RWPE1 (cell line): ENCODE measurements at regions not wholly inside any gene's neighbourhood (a gene's known extent, or its start where the extent isn't known, plus 50 kb on each side); places are given as distances from the start of the nearest gene placed in this dataset.
"Not testable (repeated sequence)": the region's sequence is repeated elsewhere in the genome, so short reads cannot be mapped to it uniquely, and the experiment has no call there.

Source experiments
- CTCF ChIA-PET: fragments of 350-600 bp; sonication (Branson Sonifier 250); formaldehyde crosslinking; extraction: SDS; loops from one replicate; lab custom pipeline; 2021; lab: Yijun Ruan, JAX
- POLR2A ChIA-PET: fragments of 400-600 bp; formaldehyde crosslinking; extraction: SDS; loops from one replicate; lab custom pipeline; 2020; ENCODE audit warnings: antibody characterized with exemption; ENCODE audit not compliant: low non-redundant PET; lab: Yijun Ruan, JAX
- DNase-seq: peaks from one replicate; pipeline ENCODE4 v3.0.0; 2012; ENCODE audit warnings: low spot score
- H3K27ac ChIP-seq: fragments of 450-650 bp; 2 replicates; pipeline ENCODE4 v1.5.1; 2017
- TF ChIP-seq, protein P1 (sequence below): fragments of 450-650 bp; conservative IDR thresholded peaks from 2 replicates; pipeline ENCODE4 v1.5.1; 2017; ENCODE audit warnings: low read depth, mild to moderate bottlenecking

DNA sequence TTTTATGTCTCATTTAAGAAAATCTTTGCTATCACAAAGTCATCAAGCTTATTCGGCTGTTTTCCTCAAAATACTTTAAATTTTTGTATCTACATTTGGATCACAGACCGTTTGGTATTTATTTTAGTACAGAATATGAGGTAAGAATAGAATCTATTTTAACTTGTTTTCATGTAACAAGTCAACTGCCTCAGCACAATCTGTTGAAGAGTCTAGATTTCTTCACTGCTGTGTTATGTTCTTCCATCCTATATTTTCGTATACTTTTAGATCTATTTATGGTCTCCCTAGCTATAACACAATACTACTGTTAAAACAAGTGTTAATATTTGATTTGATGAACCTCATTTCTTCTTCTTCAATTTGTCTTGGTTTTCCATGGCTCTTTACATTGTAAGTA lies 61.6 kb upstream of the SGCG start:
- DNase-seq, result no peak
- ChIA-PET CTCF (no interaction called here), POLR2A (no interaction called here)
- H3K27ac ChIP-seq, result no peak overlapping the region
- TF ChIP-seq, protein P1, sequence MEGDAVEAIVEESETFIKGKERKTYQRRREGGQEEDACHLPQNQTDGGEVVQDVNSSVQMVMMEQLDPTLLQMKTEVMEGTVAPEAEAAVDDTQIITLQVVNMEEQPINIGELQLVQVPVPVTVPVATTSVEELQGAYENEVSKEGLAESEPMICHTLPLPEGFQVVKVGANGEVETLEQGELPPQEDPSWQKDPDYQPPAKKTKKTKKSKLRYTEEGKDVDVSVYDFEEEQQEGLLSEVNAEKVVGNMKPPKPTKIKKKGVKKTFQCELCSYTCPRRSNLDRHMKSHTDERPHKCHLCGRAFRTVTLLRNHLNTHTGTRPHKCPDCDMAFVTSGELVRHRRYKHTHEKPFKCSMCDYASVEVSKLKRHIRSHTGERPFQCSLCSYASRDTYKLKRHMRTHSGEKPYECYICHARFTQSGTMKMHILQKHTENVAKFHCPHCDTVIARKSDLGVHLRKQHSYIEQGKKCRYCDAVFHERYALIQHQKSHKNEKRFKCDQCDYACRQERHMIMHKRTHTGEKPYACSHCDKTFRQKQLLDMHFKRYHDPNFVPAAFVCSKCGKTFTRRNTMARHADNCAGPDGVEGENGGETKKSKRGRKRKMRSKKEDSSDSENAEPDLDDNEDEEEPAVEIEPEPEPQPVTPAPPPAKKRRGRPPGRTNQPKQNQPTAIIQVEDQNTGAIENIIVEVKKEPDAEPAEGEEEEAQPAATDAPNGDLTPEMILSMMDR, result no peak

DNA sequence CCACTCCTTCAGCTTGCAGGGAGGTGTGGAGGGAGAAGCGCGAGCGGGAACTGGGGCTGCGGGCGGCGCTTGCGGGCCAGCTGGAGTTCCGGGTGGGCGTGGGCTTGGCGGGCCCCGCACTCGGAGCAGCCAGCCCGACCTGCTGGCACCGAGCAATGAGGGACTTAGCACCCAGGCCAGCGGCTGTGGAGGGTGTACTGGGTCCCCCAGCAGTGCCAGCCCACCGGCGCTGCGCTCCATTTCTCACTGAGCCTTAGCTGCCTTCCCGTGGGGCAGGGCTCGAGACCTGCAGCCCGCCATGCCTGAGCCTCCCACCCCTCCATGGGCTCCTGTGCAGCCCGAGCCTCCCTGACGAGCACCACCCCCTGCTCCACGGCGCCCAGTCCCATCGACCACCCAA lies 53.2 kb upstream of the SGCG start:
- CTCF ChIA-PET, H3K27ac ChIP-seq, DNase-seq, POLR2A ChIA-PET: not testable (repeated sequence)

DNA sequence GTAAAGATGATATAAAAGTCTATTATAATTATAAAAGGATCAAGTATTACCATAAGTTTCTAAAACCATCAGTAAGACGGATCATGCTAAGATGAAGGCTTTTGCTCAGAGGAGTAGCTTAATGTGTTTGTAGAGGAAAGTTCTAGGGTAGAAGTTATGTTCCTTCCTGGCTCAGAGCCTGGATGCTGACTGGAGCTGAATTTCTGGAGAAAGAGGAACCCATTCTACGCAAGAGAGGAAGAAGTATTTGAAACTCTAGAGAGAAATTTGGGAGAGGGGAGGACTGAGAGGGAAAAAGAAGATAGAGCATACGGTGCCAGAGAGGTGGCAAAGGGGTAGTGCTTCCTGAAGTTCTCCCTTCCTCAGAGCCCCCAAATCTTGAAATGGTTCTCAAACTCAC lies 51.4 kb upstream of the SGCG start:
- no peak for DNase-seq
- TF ChIP-seq, protein P1, result no peak
- H3K27ac ChIP-seq, result no peak overlapping the region
- ChIA-PET CTCF (no interaction called here), POLR2A (no interaction called here)
